Nephron progenitor cell (in vitro differentiated cells): ENCODE measurements at regions not wholly inside any gene's neighbourhood (a gene's known extent, or its start where the extent isn't known, plus 50 kb on each side); places are given as distances from the start of the nearest gene placed in this dataset.

Experiments
- DNase-seq: peaks from one replicate; pipeline ENCODE4 v3.0.0; 2021
- H3K27ac Mint-ChIP-seq: 2 replicates; pipeline ENCODE4 v1.8.0; 2021; ENCODE audit warnings: mild to moderate bottlenecking, moderate library complexity, mixed read lengths
- H3K27me3 Mint-ChIP-seq: 2 replicates; pipeline ENCODE4 v1.8.0; 2021; ENCODE audit warnings: mild to moderate bottlenecking, low read depth, mixed read lengths; ENCODE audit not compliant: poor library complexity
- H3K36me3 Mint-ChIP-seq: 2 replicates; pipeline ENCODE4 v1.8.0; 2021; ENCODE audit warnings: low read depth, mixed read lengths
- H3K4me1 Mint-ChIP-seq: 2 replicates; pipeline ENCODE4 v1.8.0; 2021; ENCODE audit warnings: mixed read lengths
- H3K4me3 Mint-ChIP-seq: 2 replicates; pipeline ENCODE4 v1.8.0; 2021; ENCODE audit warnings: mild to moderate bottlenecking, moderate library complexity, mixed read lengths
- H3K9me3 Mint-ChIP-seq: 2 replicates; pipeline ENCODE4 v1.8.0; 2021; ENCODE audit warnings: mild to moderate bottlenecking, moderate library complexity, mixed read lengths
- TF ChIP-seq, protein P1 (sequence below): fragments of 200-600 bp; sonication (generic); IDR thresholded peaks from 2 replicates; pipeline ENCODE4 v1.5.0; 2021; ENCODE audit warnings: antibody characterized with exemption

- peaks cover 11% of the 10 kb centered on the region for H3K4me1 Mint-ChIP-seq
- DNase-seq, result no peak
- H3K9me3 Mint-ChIP-seq, result peaks cover 15% of the 10 kb centered on the region
- TF ChIP-seq, protein P1, sequence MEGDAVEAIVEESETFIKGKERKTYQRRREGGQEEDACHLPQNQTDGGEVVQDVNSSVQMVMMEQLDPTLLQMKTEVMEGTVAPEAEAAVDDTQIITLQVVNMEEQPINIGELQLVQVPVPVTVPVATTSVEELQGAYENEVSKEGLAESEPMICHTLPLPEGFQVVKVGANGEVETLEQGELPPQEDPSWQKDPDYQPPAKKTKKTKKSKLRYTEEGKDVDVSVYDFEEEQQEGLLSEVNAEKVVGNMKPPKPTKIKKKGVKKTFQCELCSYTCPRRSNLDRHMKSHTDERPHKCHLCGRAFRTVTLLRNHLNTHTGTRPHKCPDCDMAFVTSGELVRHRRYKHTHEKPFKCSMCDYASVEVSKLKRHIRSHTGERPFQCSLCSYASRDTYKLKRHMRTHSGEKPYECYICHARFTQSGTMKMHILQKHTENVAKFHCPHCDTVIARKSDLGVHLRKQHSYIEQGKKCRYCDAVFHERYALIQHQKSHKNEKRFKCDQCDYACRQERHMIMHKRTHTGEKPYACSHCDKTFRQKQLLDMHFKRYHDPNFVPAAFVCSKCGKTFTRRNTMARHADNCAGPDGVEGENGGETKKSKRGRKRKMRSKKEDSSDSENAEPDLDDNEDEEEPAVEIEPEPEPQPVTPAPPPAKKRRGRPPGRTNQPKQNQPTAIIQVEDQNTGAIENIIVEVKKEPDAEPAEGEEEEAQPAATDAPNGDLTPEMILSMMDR, result no peak
- H3K27ac Mint-ChIP-seq, result no peak overlapping the region
- no peak overlapping the region for H3K4me3 Mint-ChIP-seq
- H3K36me3 Mint-ChIP-seq, result peaks cover 9% of the 10 kb centered on the region
- peaks cover 4% of the 10 kb centered on the region for H3K27me3 Mint-ChIP-seq
These were observed 159.7 kb upstream of the BMP4 start for GRCh38 chr14:54116198-54116885.

- peaks cover 15% of the 10 kb centered on the region for H3K9me3 Mint-ChIP-seq
- H3K27me3 Mint-ChIP-seq, result peaks cover 4% of the 10 kb centered on the region
- H3K27ac Mint-ChIP-seq, result no peak overlapping the region
- peaks cover 9% of the 10 kb centered on the region for H3K36me3 Mint-ChIP-seq
- DNase-seq, result no peak
- TF ChIP-seq, protein P1, result no peak
- peaks cover 11% of the 10 kb centered on the region for H3K4me1 Mint-ChIP-seq
- H3K4me3 Mint-ChIP-seq, result no peak overlapping the region
These were observed 160.3 kb upstream of the BMP4 start for GRCh38 chr14:54116972-54117371.

GRCh38 chr14:54117396-54117795 lies 160.8 kb upstream of the BMP4 start:
- TF ChIP-seq, protein P1, result no peak
- peaks cover 12% of the 10 kb centered on the region for H3K9me3 Mint-ChIP-seq
- H3K27ac Mint-ChIP-seq, result no peak overlapping the region
- H3K4me3 Mint-ChIP-seq, result no peak overlapping the region
- peaks cover 9% of the 10 kb centered on the region for H3K36me3 Mint-ChIP-seq
- no peak for DNase-seq
- peaks cover 11% of the 10 kb centered on the region for H3K4me1 Mint-ChIP-seq
- peaks cover 4% of the 10 kb centered on the region for H3K27me3 Mint-ChIP-seq

- no peak overlapping the region for H3K4me3 Mint-ChIP-seq
- no peak overlapping the region for H3K27ac Mint-ChIP-seq
- no peak for DNase-seq
- TF ChIP-seq, protein P1, result no peak
- H3K9me3 Mint-ChIP-seq, result peaks cover 10% of the 10 kb centered on the region
- peaks cover 2% of the 10 kb centered on the region for H3K27me3 Mint-ChIP-seq
- H3K36me3 Mint-ChIP-seq, result peaks cover 9% of the 10 kb centered on the region
- peaks cover 11% of the 10 kb centered on the region for H3K4me1 Mint-ChIP-seq
These were observed 161.3 kb upstream of the BMP4 start for GRCh38 chr14:54117924-54118323.

- Mint-ChIP-seq H3K4me1 (peaks cover 11% of the 10 kb centered on the region), H3K27me3 (no peaks in the 10 kb centered on the region), H3K4me3 (no peak overlapping the region), H3K36me3 (no peaks in the 10 kb centered on the region), H3K27ac (no peak overlapping the region), H3K9me3 (no peaks in the 10 kb centered on the region)
- DNase-seq, result no peak
- TF ChIP-seq, protein P1, result no peak
These were observed 163.6 kb upstream of the BMP4 start for GRCh38 chr14:54120260-54120659.

DNA sequence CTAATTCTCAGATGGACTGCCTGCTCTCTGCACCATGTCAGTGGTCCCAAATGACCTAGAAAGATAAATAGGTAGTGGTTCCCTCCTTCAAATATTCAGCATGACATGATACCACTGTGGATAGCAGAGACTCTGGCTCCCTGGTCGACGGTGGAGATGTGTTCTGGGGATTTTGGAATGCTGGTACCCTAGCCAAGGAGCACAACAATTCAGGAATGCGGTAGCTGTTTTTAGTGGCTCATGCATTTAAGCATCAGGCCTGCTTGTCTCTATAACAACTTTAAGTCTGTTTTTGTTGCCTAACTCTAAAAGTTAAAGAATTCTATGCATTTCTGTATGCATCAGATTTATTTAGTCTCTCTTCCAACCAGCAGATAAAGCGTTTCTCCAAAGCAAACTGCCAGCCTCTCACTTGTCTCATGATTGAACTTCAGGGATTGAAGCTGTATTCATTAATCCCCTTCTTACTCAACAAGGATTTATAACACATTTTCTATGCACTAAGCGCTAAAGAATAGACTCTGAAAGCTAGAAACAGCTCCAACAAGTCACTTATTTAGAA lies 164.9 kb upstream of the BMP4 start:
- no peak for DNase-seq
- H3K27me3 Mint-ChIP-seq, result no peaks in the 10 kb centered on the region
- TF ChIP-seq, protein P1, result no peak
- no peak overlapping the region for H3K4me3 Mint-ChIP-seq
- H3K27ac Mint-ChIP-seq, result no peak overlapping the region
- H3K4me1 Mint-ChIP-seq, result peaks cover 11% of the 10 kb centered on the region
- no peaks in the 10 kb centered on the region for H3K36me3 Mint-ChIP-seq
- no peaks in the 10 kb centered on the region for H3K9me3 Mint-ChIP-seq
